ENCODE measurements at regions not wholly inside any gene's neighbourhood (a gene's known extent, or its start where the extent isn't known, plus 50 kb on each side); places are given as distances from the start of the nearest gene placed in this dataset.

DNA sequence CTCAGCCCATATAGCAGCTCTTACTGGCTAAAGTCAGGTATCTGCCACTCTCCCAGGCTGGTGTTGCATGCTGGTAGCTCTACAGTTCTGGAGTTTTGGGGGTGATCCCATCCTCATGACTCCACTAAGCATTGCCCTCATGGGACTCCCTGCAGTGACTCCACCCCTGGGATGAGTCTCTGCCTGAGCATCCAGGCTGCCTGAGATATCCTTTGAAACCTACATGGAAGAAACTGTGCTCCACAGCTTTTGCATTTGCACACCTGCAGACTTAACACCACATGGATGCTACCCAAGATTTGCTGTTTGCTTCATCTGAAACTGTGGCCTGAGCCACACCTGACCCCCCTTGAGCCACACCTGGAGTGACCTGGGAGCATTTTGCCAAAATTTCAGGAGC lies 226.4 kb downstream of the C1orf94 start:
- DNase-seq (ENCODE audit: low read depth), result no peak
- TF ChIP-seq CTCF (conservative IDR thresholded peaks at IDR 0.05; ENCODE audit: low read depth, low read length), result no peak
- H3K4me3 ChIP-seq (ENCODE audit: low read depth, low read length), result no peak overlapping the region

- TF ChIP-seq CTCF (conservative IDR thresholded peaks at IDR 0.05; ENCODE audit: low read depth, low read length), result no peak
- DNase-seq (ENCODE audit: low read depth), result no peak
- H3K4me3 ChIP-seq (ENCODE audit: low read depth, low read length), result no peak overlapping the region
These were observed 228.1 kb downstream of the C1orf94 start for GRCh38 chr1:34404804-34405203.

GRCh38 chr1:34405266-34405959 lies 228.7 kb downstream of the C1orf94 start:
- H3K4me3 ChIP-seq (ENCODE audit: low read depth, low read length), result no peak overlapping the region
- TF ChIP-seq CTCF (conservative IDR thresholded peaks at IDR 0.05; ENCODE audit: low read depth, low read length), result no peak
- DNase-seq (ENCODE audit: low read depth), result no peak

GRCh38 chr1:34406377-34406776 lies 229.7 kb downstream of the C1orf94 start:
- H3K4me3 ChIP-seq (ENCODE audit: low read depth, low read length), result no peak overlapping the region
- no peak for TF ChIP-seq CTCF (conservative IDR thresholded peaks at IDR 0.05; ENCODE audit: low read depth, low read length)
- no peak for DNase-seq (ENCODE audit: low read depth)

DNA sequence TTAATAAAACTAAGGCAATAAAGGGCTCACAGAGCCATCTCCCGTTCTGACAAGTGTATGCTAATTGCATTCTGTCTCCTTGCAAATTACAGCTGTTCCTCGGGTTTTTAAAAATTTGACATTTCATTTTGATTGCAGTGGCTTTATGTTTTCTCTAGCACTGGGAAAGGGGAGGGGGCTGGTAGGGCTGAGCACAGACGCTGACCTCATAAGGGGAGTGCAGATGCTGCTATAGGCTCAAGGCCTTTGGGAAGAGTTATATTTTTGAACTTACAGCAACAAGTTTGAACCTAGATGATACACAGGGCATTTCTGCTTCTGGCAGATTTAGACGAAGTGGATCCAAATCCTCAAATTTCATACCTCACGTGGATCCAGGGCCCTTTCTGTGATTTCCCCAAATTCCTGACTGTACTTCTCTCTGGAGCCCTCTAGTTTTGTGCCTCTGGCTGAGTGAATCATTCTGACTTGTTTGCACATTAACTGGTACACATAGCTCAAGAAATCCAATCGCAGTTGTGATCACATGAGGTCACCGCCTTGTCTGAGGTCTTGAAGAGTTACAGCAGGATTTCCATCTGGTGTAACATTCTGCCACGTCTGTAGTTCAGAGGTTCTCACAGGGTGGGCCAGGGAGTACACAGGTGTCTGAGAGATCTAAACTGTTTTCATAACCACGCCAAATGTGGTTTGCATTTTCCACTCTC lies 230.3 kb downstream of the C1orf94 start:
- TF ChIP-seq CTCF (conservative IDR thresholded peaks at IDR 0.05; ENCODE audit: low read depth, low read length), result no peak
- H3K4me3 ChIP-seq (ENCODE audit: low read depth, low read length), result no peak overlapping the region
- DNase-seq (ENCODE audit: low read depth), result no peak

DNA sequence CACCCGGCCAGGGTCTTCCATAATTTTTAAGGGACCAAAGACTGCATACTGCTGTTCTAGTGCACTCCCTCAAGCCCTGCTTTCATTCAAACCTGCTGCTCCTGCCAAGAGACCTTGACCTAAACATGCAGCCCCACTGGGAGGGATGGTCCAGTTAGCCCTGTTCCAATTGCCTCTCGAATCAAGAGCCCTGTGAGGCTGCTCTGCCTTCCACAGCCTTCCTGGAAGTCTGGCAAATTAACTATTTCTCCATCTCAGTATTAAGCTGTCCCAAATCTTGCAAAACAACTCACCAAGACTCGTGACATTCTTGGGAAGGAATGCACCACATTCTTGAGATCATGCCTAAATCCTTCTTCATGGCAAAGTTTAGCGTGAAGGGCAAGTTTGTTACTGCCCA lies 231.3 kb downstream of the C1orf94 start:
- H3K4me3 ChIP-seq (ENCODE audit: low read depth, low read length), result no peak overlapping the region
- TF ChIP-seq CTCF (conservative IDR thresholded peaks at IDR 0.05; ENCODE audit: low read depth, low read length), result no peak
- no peak for DNase-seq (ENCODE audit: low read depth)

All from choroid plexus epithelial cell (primary cell).